ENCODE measurements at regions not wholly inside any gene's neighbourhood (a gene's known extent, or its start where the extent isn't known, plus 50 kb on each side); places are given as distances from the start of the nearest gene placed in this dataset.

DNA sequence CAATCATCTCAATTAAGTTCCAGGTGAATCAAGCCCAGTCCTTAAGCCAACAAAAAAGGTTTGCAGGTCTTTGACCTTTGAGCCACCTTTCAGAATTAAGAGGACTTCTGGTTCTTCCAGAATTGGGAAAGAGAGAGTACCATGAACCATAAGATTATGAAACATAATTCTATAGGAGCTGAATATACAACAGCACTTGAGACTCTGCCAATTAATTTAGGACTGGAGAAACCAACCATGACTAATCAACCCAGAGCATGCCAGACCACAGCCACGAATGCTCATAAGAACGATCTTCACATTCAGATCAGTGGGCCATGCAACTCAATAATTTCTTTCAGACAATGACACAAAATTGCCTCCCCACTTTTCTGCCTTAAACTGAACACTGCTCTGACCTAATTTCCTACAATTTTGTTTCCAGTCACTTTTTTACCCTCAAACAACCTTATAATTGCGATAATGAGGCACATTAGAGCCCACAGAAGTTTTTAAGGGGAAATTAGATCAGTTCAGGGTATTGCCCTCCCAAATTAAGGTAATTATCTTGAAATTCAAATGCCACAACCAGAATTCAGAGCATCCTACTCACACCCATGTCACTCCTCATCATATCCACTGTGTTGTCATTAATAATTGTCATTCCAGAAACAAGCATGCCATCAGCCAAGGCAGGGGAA, 213.4 kb downstream of the ATPSCKMT start:
- TF ChIP-seq, protein P1, sequence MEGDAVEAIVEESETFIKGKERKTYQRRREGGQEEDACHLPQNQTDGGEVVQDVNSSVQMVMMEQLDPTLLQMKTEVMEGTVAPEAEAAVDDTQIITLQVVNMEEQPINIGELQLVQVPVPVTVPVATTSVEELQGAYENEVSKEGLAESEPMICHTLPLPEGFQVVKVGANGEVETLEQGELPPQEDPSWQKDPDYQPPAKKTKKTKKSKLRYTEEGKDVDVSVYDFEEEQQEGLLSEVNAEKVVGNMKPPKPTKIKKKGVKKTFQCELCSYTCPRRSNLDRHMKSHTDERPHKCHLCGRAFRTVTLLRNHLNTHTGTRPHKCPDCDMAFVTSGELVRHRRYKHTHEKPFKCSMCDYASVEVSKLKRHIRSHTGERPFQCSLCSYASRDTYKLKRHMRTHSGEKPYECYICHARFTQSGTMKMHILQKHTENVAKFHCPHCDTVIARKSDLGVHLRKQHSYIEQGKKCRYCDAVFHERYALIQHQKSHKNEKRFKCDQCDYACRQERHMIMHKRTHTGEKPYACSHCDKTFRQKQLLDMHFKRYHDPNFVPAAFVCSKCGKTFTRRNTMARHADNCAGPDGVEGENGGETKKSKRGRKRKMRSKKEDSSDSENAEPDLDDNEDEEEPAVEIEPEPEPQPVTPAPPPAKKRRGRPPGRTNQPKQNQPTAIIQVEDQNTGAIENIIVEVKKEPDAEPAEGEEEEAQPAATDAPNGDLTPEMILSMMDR (IDR thresholded peaks at IDR 0.05; ENCODE audit: insufficient read depth, low read depth, low read length), result no peak
- DNase-seq (ENCODE audit: low read depth), result no peak
- H3K4me3 ChIP-seq (ENCODE audit: low read depth, low read length), result no peak overlapping the region

DNA sequence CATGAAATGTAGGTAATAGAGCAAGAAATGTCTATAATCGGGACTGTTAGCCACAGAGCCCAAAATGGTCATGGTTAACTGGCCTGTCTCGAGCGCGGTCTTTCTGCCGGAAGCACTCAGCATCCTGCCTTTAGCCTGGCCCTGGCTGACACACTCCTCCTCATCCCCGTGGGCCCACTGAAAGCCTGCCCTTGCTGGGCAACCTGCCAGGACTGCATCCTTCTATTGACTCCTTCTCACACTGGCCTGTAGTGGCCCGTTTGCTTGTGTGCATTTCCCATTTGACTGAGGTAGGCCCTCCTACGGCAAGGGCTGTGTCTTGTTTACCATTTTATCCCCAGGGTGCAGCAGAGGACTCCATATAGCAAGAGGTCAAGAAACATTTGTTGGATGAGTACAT, 215.7 kb downstream of the ATPSCKMT start:
- no peak overlapping the region for H3K4me3 ChIP-seq (ENCODE audit: low read depth, low read length)
- no peak for DNase-seq (ENCODE audit: low read depth)
- TF ChIP-seq, protein P1 (IDR thresholded peaks at IDR 0.05; ENCODE audit: insufficient read depth, low read depth, low read length), result no peak

DNA sequence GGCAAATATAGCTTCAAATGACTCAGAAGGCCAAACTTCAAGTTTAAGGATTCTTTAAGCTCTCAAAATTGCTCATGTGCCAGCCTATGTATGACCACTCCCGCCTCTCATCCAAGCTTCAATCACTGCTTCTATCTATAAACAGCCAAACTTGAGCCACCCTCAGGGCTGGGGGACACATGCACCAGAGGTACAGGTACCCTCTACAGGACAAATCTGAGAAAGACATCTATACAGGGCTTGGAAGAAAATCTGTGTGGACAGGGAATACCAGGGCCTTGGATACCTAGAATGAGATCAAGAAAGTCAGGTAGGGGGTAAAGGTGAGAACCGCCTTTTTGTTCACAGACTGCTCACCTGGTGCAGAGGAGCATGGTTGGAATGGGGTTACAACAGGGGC, 217.9 kb downstream of the ATPSCKMT start:
- TF ChIP-seq, protein P1 (IDR thresholded peaks at IDR 0.05; ENCODE audit: insufficient read depth, low read depth, low read length), result no peak
- DNase-seq (ENCODE audit: low read depth), result no peak
- H3K4me3 ChIP-seq (ENCODE audit: low read depth, low read length), result no peak overlapping the region

DNA sequence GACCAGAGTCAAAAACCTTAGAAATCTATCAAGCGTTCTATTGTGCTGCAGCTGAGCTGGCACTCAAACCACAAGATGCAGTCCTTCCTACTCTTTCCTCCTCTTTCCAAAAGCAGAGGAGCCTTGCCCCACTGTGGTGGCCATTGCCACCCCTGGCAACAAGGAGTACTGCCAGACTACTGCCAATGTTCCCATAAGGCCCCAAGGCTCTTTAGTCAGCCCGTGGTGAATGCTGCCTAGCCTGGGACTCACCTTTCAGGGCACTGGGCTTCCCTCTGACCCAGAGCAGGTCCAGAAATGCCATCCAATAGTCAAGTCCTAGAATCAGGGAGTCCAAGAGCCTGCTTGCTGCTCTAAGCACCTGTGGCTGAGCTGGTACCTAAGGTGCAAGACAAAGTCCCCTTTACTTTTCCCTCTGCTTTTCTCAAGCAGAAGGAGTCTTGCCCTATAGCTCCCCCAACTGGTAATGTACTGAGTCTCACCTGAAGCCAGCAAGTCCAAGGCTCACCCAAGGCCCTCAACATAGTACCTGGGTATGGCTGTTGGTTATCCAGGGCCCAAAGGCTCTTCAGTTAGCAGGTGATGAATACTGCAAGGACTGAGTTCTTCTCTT, 219.4 kb downstream of the ATPSCKMT start:
- DNase-seq (ENCODE audit: low read depth), result peak; percentile 75
- TF ChIP-seq, protein P1 (IDR thresholded peaks at IDR 0.05; ENCODE audit: insufficient read depth, low read depth, low read length), result peak; percentile 63

DNA sequence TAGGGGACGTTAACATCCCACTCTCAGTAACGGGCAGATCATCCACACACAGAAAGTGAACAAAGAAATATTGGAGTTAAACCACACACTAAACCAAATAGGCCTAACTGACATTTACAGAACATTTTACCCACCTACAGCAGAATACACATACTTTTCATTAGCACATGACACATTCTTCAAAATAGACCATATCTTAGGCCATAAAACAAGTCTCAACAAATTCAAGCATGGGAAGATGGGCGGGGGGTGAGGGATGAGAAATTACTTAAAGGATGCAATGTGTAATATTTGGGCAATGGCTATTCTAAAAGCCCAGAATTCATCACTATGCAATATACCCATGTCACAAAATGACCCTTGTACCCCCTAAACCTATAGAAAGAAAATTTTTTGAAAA, 226.2 kb downstream of the ATPSCKMT start:
- no peak for DNase-seq (ENCODE audit: low read depth)
- TF ChIP-seq, protein P1 (IDR thresholded peaks at IDR 0.05; ENCODE audit: insufficient read depth, low read depth, low read length), result no peak
- no peak overlapping the region for H3K4me3 ChIP-seq (ENCODE audit: low read depth, low read length)

More for the DNA sequence above, 219.4 kb downstream of the ATPSCKMT start:
- no peak overlapping the region for H3K4me3 ChIP-seq (ENCODE audit: low read depth, low read length)

DNA sequence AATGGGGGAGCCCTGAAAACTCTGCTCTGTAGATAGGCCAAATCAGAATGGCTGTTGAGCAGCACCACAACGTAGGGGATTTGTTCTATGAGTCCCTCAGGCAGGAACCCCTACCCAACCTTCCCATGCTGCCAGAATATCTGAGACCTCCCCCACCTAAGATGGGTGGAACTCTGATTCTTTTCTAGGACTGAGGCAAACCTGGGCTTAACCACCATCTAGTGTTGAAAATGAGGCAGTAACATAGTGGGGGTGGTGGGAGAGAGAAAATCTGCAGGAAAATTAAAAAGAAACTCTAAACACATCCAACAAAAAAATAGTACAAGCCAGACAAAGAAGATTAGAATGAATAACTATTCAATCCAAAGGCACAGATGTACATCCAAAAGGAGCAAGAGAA, 228.4 kb downstream of the ATPSCKMT start:
- no peak for DNase-seq (ENCODE audit: low read depth)
- TF ChIP-seq, protein P1 (IDR thresholded peaks at IDR 0.05; ENCODE audit: insufficient read depth, low read depth, low read length), result peak; percentile 31
- no peak overlapping the region for H3K4me3 ChIP-seq (ENCODE audit: low read depth, low read length)

All from fibroblast of villous mesenchyme (primary cell).